Muscle layer of colon (tissue), 2 donors: ENCODE measurements at regions not wholly inside any gene's neighbourhood (a gene's known extent, or its start where the extent isn't known, plus 50 kb on each side); places are given as distances from the start of the nearest gene placed in this dataset.

ENCODE experiments used
- H3K27ac ChIP-seq: one replicate; pipeline ENCODE4 v1.7.0; 2013; ENCODE audit warnings: low read depth, mild to moderate bottlenecking, low read length, moderate library complexity
- H3K27me3 ChIP-seq, 2 donors: one replicate each; pipeline ENCODE4 v1.7.0; 2013; ENCODE audit warnings: low read length in 2 of 2, mild to moderate bottlenecking in 2 of 2; ENCODE audit not compliant: insufficient read depth in 2 of 2, control insufficient read depth in 1 of 2
- H3K36me3 ChIP-seq: one replicate; pipeline ENCODE4 v1.7.0; 2013; ENCODE audit warnings: mild to moderate bottlenecking, low read length; ENCODE audit not compliant: insufficient read depth
- H3K4me1 ChIP-seq: one replicate; pipeline ENCODE4 v1.7.0; 2013; ENCODE audit warnings: mild to moderate bottlenecking, low read length; ENCODE audit not compliant: insufficient read depth
- H3K4me3 ChIP-seq, 2 donors: one replicate each; pipeline ENCODE4 v1.7.0; 2013; ENCODE audit warnings: low read length in 2 of 2, low read depth in 1 of 2, mild to moderate bottlenecking in 1 of 2, moderate library complexity in 1 of 2
- H3K9ac ChIP-seq: one replicate; pipeline ENCODE4 v1.7.0; 2013; ENCODE audit warnings: low read length
- H3K9me3 ChIP-seq: one replicate; pipeline ENCODE4 v1.7.0; 2013; ENCODE audit warnings: mild to moderate bottlenecking, low read length
- donor health status: abdominal sarcoma.
- donor health status: Adenocarcinoma of cecum.

DNA sequence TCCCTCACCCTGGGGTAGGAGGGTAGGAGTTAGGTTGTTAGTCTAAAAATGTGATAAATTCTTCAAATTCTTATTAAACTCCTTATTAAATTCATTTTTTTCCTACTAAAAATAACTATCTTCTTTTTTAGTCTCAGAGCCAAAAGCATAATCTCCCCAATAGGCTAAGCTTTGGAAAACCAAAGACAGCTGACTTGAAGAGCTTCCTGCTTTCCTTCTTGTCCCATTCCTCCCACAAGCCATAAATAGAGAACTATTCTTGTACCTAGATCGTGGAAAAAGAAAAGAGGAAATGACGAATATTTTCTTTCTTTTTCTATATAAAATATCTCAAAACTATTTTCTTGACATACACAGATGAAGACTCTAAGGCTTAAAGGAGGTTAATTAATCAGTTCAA lies 486.9 kb downstream of the CDH8 start:
- no peaks in the 10 kb centered on the region for H3K4me1 ChIP-seq
- no peak overlapping the region for H3K4me3 ChIP-seq
- no peaks in the 10 kb centered on the region for H3K9me3 ChIP-seq
- no peak overlapping the region for H3K9ac ChIP-seq
- no peaks in the 10 kb centered on the region for H3K27me3 ChIP-seq
- no peak overlapping the region for H3K27ac ChIP-seq
- no peaks in the 10 kb centered on the region for H3K36me3 ChIP-seq

- H3K9ac ChIP-seq: no peak overlapping the region
- no peak overlapping the region for H3K4me3 ChIP-seq
- no peaks in the 10 kb centered on the region for H3K36me3 ChIP-seq
- no peaks in the 10 kb centered on the region for H3K4me1 ChIP-seq
- H3K27ac ChIP-seq: no peak overlapping the region
- H3K27me3 ChIP-seq: no peaks in the 10 kb centered on the region
- no peaks in the 10 kb centered on the region for H3K9me3 ChIP-seq
Observed at GRCh38 chr16:61547626-61548025, 488.6 kb downstream of the CDH8 start.

DNA sequence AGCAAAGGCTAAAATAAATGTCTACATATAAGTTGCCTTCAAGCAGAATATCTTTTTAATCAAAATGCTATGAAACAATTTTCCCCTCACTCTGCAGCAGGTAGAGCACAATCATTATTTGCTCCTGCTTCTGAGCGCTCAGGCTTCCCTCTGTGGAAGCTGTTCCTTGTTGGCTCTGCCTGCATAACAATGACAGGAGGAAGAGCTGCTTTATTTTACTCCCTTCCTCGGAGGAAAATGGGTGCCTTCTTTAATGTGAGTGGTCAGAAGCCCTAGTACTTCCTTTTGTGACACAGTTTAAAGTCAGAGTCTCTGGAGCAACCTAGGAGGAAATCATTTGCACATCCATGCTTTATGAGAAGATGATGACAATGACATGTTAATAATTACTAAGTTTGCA lies 492.1 kb downstream of the CDH8 start:
- Histone ChIP-seq H3K4me3 (no peak overlapping the region), H3K27ac (no peak overlapping the region), H3K27me3 (no peaks in the 10 kb centered on the region), H3K9me3 (no peaks in the 10 kb centered on the region), H3K36me3 (no peaks in the 10 kb centered on the region), H3K9ac (no peak overlapping the region), H3K4me1 (no peaks in the 10 kb centered on the region)

GRCh38 chr16:61540216-61540615 lies 496.0 kb downstream of the CDH8 start:
- Histone ChIP-seq H3K36me3 (no peaks in the 10 kb centered on the region), H3K9ac (no peak overlapping the region), H3K9me3 (no peaks in the 10 kb centered on the region), H3K27ac (no peak overlapping the region), H3K4me1 (no peaks in the 10 kb centered on the region), H3K4me3 (no peak overlapping the region), H3K27me3 (no peaks in the 10 kb centered on the region)

DNA sequence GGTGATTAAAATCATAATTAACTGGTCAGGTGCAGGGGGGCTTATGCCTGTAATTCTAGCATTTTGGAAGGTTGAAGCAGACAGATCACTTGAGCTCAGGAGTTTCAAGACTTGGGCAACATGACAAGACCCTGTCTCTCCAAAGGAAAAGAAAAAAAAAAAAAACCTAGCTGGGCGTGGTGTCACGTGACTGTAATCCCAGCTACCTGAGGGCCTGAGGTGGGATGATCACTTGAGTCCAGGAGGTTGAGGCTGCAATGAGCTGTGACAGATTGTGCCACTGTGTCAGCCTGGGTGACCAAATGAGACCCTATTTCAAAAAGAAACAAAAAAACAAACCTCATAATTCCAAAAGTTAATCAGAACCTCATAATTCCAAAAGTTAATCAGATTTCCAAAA lies 505.5 kb downstream of the CDH8 start:
- Histone ChIP-seq H3K9me3 (no peaks in the 10 kb centered on the region), H3K4me1 (no peaks in the 10 kb centered on the region), H3K4me3 (no peak overlapping the region), H3K9ac (no peak overlapping the region), H3K36me3 (no peaks in the 10 kb centered on the region), H3K27me3 (no peaks in the 10 kb centered on the region), H3K27ac (no peak overlapping the region)

DNA sequence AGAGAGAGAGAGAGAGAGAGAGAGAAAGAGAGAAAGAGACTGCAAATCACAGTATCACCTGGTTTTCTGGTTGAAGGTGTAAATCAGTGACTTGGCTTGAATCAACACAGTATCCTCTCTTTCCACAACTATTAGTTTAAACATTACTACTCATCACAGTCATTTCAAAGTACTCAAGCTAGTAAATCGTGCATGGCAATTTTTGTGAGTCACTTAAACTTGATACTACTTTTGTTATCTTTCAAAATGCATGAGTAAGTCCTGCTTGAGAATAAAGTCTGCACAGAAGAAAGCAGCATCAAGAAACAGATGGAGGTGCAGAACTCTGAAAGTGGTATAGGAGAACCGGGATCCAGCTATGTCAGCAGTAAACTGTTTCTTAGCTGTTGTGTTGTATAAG lies 535.4 kb downstream of the CDH8 start:
- Histone ChIP-seq H3K36me3 (no peaks in the 10 kb centered on the region), H3K9ac (no peak overlapping the region), H3K9me3 (no peaks in the 10 kb centered on the region), H3K4me1 (no peaks in the 10 kb centered on the region), H3K27ac (no peak overlapping the region), H3K27me3 (no peaks in the 10 kb centered on the region), H3K4me3 (no peak overlapping the region)

DNA sequence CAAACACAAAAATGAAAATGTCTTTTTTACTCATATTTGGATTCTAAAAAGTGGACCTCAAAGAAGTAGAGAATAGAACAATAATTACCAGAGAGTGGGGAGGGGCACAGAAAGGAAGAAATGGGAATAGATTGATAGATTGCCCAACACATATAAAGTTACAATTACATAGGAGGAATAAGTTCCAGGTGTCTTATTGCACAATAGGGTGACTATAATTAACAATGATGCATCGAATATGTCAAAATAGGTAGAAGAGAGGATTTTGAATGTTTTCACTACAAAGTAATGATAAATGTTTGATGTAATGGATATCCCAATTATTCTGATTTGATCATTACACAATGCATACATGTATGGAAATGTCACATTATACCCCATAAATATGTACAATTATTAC lies 556.0 kb downstream of the CDH8 start:
- H3K4me3 ChIP-seq: no peak overlapping the region
- H3K9ac ChIP-seq: no peak overlapping the region
- H3K27ac ChIP-seq: no peak overlapping the region
- no peaks in the 10 kb centered on the region for H3K9me3 ChIP-seq
- no peaks in the 10 kb centered on the region for H3K4me1 ChIP-seq
- no peaks in the 10 kb centered on the region for H3K36me3 ChIP-seq
- no peaks in the 10 kb centered on the region for H3K27me3 ChIP-seq

DNA sequence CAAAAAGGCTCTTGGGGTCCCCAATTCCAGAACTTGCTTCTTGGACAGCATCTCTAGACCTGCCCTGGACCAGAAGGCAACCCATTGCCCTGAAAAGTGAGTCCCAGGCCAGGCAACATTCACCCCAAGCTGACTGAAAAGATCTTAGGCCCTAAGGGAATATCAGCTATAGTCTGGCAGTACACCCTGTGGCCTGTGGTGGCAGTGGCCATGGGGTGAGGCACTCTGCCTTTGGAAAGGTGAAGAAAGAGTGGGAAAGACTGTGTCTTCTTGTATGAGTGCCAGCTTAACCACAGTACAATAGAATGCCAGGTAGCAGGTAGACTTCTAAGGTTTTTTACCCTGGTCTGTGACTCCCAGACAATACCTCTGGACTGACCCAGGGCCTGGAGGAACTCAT lies 564.5 kb downstream of the CDH8 start:
- Histone ChIP-seq H3K4me1 (no peaks in the 10 kb centered on the region), H3K9ac (no peak overlapping the region), H3K27me3 (no peaks in the 10 kb centered on the region), H3K9me3 (peaks cover 3% of the 10 kb centered on the region), H3K36me3 (no peaks in the 10 kb centered on the region), H3K4me3 (no peak overlapping the region), H3K27ac (no peak overlapping the region)

GRCh38 chr16:61471023-61471422 lies 565.2 kb downstream of the CDH8 start:
- no peaks in the 10 kb centered on the region for H3K36me3 ChIP-seq
- no peaks in the 10 kb centered on the region for H3K4me1 ChIP-seq
- H3K4me3 ChIP-seq: no peak overlapping the region
- peaks cover 3% of the 10 kb centered on the region for H3K9me3 ChIP-seq
- no peaks in the 10 kb centered on the region for H3K27me3 ChIP-seq
- no peak overlapping the region for H3K27ac ChIP-seq
- no peak overlapping the region for H3K9ac ChIP-seq

- H3K4me1 ChIP-seq: no peaks in the 10 kb centered on the region
Observed at GRCh38 chr16:61465285-61465684, 571.0 kb downstream of the CDH8 start.

DNA sequence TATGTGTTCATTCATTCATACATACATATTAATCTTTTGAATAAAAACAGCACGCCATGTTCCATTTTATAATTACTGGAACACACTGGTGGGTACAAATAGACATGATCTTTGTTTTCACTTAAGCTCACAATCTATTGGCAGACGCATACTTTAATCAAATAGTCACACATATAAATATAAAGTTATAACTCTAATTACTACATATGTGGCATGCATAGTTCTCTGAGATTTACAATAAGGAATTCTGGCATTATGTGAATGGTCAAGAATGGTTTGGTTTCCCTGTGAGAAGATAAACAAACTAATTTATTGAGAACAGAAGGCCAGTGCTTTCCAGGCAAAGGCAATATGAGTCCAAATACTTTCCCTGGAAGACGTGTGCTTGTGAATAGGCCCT lies 576.2 kb downstream of the CDH8 start:
- Histone ChIP-seq H3K27ac (no peak overlapping the region), H3K9ac (no peak overlapping the region), H3K27me3 (no peaks in the 10 kb centered on the region)

More at GRCh38 chr16:61465285-61465684, 571.0 kb downstream of the CDH8 start:
- no peaks in the 10 kb centered on the region for H3K9me3 ChIP-seq
- no peaks in the 10 kb centered on the region for H3K27me3 ChIP-seq
- no peak overlapping the region for H3K4me3 ChIP-seq
- H3K27ac ChIP-seq: no peak overlapping the region
- H3K9ac ChIP-seq: no peak overlapping the region
- H3K36me3 ChIP-seq: no peaks in the 10 kb centered on the region

GRCh38 chr16:61435346-61435745 lies 600.9 kb downstream of the CDH8 start:
- Histone ChIP-seq H3K9ac (no peak overlapping the region), H3K27me3 (no peaks in the 10 kb centered on the region), H3K27ac (no peak overlapping the region), H3K4me3 (no peak overlapping the region), H3K36me3 (no peaks in the 10 kb centered on the region), H3K9me3 (no peaks in the 10 kb centered on the region), H3K4me1 (no peaks in the 10 kb centered on the region)

More for the DNA sequence above, 576.2 kb downstream of the CDH8 start:
- H3K9me3 ChIP-seq: no peaks in the 10 kb centered on the region
- H3K4me3 ChIP-seq: no peak overlapping the region
- H3K4me1 ChIP-seq: no peaks in the 10 kb centered on the region
- H3K36me3 ChIP-seq: no peaks in the 10 kb centered on the region
